D721Med (cell line): ENCODE measurements at regions not wholly inside any gene's neighbourhood (a gene's known extent, or its start where the extent isn't known, plus 50 kb on each side); places are given as distances from the start of the nearest gene placed in this dataset.

Source experiments
- DNase-seq: peaks from one replicate; pipeline ENCODE4 v3.0.0; 2011; ENCODE audit warnings: low spot score; ENCODE audit not compliant: insufficient read length
- FAIRE-seq: peaks from 2 replicates; lab custom pipeline; 2011; peaks lifted over from hg19 to GRCh38; lab: Jason Lieb, UNC
- CTCF ChIP-seq: IDR thresholded peaks from 2 replicates; pipeline ENCODE4 v1.5.1; 2012; ENCODE audit warnings: mild to moderate bottlenecking, control low read depth; ENCODE audit not compliant: insufficient read depth; ENCODE audit errors: missing control alignments

DNA sequence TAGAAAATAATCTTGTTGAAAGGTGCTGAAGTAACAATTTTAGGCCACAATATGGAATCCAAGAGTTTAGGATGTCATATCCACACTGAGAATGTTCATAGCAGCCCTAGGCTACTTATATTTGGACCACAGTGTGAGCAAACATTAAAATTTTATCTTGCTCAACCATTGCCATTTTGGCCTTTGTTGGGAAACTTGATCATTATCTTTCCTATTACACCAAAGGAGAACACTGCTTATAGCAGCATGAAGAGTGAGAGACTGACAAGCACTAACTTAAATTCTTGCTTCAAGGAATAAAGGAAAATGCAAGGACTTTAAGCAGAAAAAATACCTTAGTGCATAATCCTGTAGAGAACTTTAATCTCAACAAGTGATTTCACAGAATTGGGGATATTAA is 86.3 kb upstream of the LRRTM4 start:
- no peak for TF ChIP-seq CTCF
- FAIRE-seq (no peak), DNase-seq (no peak)

GRCh38 chr2:77629539-77629938 is 107.4 kb upstream of the LRRTM4 start:
- DNase-seq (no peak), FAIRE-seq (no peak)
- no peak for TF ChIP-seq CTCF

GRCh38 chr2:77631007-77631406 is 108.8 kb upstream of the LRRTM4 start:
- no peak for TF ChIP-seq CTCF
- FAIRE-seq (no peak), DNase-seq (no peak)

DNA sequence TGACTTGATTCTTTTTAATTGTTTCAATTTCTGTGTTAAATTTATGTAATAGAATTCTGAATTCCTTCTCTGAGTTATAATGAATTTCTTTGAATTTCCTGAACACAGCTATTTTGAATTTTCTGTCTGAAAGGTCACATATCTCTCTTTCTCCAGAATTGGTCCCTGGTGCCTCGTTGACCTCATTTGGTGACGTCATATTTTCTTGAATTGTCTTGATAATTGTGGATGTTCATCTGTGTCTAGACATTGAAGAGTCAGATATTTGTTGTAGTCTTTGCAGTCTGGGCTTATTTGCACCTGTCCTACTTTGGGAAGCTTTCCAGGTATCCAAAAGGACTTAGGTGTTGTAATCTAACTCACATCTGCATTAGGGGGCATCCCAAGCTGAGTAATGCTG is 111.4 kb upstream of the LRRTM4 start:
- no peak for TF ChIP-seq CTCF
- no peak for DNase-seq
- FAIRE-seq: no peak

DNA sequence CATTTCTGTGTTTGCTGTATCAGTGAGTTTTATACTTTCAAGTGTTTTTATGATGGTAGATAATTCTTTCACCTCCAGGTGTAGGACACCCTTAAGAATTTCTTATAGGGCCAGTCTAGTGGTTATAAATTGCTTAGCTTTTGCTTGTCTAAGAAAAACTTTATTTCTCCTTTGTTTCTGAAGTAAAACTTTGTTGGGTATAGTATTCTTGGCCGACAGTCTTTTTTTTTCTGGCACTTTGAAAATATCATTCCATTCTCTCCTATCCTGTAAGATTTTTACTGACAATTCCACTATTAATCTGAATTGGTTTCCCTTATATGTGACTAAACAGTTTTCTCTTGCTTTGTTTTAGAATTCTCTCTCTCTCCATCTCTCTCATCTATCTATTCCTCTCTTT is 118.7 kb upstream of the LRRTM4 start:
- TF ChIP-seq CTCF: no peak
- FAIRE-seq (no peak), DNase-seq (no peak)

DNA sequence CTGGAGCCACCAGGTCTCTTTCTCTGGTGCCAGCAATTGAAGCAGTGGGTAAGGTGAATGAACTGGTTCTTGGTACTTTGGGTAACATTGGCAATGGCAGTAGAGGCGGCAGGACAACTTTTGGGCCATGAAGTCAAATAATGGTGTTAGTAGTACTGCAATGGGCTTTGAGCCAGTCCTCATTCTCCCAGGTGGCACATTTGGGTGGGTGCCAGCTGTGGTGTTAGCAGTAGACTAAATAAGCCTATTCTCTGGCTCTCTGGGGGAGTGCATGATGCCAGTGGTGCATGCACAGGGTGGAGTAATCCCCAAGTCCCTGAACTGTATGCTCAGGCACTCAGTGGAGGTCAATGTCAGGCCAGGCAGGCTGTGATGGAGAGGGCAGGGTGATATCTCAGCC is 120.2 kb upstream of the LRRTM4 start:
- no peak for TF ChIP-seq CTCF
- no peak for FAIRE-seq
- DNase-seq: no peak

DNA sequence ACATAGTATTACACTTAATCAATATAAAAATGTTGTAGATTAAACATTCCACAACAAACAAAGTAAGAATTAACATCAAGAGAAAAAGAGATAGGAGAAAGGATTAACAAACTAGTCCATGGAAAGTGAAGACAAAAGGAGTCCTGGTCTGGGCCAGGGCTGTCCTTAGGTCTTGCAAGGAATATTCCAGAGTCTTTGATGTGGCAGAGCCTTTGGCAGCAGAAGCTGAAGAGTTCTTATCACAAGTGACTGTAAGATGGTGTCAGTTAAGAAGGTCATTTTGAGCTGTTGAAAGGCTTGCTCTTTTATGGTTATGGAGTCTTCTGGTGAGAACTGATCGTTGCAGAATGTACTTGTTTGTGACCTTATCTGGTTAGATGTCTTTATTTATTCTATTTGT is 127.7 kb upstream of the LRRTM4 start:
- FAIRE-seq (no peak), DNase-seq (no peak)
- no peak for TF ChIP-seq CTCF
